Loucy (cell line): ENCODE measurements at regions not wholly inside any gene's neighbourhood (a gene's known extent, or its start where the extent isn't known, plus 50 kb on each side); places are given as distances from the start of the nearest gene placed in this dataset.

Experiments
- EZH2phosphoT487 ChIP-seq: fragments of 200-600 bp; IDR thresholded peaks from 2 replicates; pipeline ENCODE4 v1.6.1; 2018; ENCODE audit warnings: antibody characterized with exemption, mild to moderate bottlenecking, moderate library complexity, borderline replicate concordance
- TF ChIP-seq, protein P1 (sequence below): fragments of 200-600 bp; sonication (generic); conservative IDR thresholded peaks from 2 replicates; pipeline ENCODE4 v1.5.1; 2014; ENCODE audit warnings: mild to moderate bottlenecking, antibody characterized with exemption, low read length

DNA sequence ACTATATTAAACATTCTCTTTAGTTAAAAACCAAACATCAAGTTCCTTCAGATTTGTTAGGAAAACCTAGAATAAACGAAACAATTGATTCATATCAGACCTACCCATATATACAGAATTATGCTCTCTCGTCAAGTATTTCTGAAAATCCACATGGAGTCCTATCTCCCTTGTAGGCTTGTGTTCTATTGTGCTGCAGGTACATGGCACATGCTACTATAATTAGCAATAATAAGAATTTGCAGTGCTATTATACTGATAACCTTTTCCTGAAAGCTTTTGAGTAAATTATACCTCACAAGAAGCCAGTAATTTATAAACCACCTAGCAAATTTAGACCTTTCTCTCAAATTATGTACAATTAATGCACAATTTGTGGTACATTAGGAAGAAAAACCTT lies 158.6 kb upstream of the STK17B start:
- TF ChIP-seq, protein P1, sequence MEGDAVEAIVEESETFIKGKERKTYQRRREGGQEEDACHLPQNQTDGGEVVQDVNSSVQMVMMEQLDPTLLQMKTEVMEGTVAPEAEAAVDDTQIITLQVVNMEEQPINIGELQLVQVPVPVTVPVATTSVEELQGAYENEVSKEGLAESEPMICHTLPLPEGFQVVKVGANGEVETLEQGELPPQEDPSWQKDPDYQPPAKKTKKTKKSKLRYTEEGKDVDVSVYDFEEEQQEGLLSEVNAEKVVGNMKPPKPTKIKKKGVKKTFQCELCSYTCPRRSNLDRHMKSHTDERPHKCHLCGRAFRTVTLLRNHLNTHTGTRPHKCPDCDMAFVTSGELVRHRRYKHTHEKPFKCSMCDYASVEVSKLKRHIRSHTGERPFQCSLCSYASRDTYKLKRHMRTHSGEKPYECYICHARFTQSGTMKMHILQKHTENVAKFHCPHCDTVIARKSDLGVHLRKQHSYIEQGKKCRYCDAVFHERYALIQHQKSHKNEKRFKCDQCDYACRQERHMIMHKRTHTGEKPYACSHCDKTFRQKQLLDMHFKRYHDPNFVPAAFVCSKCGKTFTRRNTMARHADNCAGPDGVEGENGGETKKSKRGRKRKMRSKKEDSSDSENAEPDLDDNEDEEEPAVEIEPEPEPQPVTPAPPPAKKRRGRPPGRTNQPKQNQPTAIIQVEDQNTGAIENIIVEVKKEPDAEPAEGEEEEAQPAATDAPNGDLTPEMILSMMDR, result no peak
- TF ChIP-seq EZH2phosphoT487, result no peak
